ENCODE measurements at regions not wholly inside any gene's neighbourhood (a gene's known extent, or its start where the extent isn't known, plus 50 kb on each side); places are given as distances from the start of the nearest gene placed in this dataset.

DNA sequence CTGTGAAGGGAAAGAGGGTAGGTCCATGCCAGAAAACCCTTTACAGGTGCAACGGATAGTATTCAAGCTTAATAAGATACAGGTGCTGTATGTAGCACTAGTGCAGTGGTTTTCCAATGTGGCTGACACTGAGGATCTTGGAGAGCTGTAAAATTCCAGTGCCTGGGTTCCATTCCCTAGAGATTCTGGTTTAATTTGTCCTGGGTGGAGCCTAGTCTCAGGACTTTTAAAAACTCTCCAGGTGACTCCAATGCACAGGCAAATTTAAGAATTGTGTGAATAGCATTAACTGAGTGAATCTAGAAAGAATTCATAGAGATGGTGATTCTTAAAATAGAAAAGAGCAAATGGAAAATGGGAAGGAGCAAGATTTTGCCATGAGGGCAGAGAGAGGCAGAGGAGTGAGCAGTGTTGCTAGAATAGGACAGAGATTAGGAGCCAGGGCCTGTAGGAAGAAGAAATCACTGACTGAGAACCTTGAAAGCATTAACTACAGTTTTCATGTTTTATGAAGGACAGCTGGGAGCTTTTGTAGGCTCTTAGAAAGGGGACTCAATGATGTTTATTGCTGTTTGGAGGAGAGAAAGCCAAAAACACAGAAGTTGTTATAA lies 261.8 kb downstream of the DLEU7 start:
- DNase-seq (ENCODE audit: extremely low spot score) = no peak
- ChIA-PET CTCF (no interaction called here), POLR2A (no interaction called here)
- TF ChIP-seq, protein P1, sequence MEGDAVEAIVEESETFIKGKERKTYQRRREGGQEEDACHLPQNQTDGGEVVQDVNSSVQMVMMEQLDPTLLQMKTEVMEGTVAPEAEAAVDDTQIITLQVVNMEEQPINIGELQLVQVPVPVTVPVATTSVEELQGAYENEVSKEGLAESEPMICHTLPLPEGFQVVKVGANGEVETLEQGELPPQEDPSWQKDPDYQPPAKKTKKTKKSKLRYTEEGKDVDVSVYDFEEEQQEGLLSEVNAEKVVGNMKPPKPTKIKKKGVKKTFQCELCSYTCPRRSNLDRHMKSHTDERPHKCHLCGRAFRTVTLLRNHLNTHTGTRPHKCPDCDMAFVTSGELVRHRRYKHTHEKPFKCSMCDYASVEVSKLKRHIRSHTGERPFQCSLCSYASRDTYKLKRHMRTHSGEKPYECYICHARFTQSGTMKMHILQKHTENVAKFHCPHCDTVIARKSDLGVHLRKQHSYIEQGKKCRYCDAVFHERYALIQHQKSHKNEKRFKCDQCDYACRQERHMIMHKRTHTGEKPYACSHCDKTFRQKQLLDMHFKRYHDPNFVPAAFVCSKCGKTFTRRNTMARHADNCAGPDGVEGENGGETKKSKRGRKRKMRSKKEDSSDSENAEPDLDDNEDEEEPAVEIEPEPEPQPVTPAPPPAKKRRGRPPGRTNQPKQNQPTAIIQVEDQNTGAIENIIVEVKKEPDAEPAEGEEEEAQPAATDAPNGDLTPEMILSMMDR (IDR thresholded peaks at IDR 0.05; ENCODE audit: control extremely low read depth, extremely low read depth, low read depth, missing control alignments) = no peak

DNA sequence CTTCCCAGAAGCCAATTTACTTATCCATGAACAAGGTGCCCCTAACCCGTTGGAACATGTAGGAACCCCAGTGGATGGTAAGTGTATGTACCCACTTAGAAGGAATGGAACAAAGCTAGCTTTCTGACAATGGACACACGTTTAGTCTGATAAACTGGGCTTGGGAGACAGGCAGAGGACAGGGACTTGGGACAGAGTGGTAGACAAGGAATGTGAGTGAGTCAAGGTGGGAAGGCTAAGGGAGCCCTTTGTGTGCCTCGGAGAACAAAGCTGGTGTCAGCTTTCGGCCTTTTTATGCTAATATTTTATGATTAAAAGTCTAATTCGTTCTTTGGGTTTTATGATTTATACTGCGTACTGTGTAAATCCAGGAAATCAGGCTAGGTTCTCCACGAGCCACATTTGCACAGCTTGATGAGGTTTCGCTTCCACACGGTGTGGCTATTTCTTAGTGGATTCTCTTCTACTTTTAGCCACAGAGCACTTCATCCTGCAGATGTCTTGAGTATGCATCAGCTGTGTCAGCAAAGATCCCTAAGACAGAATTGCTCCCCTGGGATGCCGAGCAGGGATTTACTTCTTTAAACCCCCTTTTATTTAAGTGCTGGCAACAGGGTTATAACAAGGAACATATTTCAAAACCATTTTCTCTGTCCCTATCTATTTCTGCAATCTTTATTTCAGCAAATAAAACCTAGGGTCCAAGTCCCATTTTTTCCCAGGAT lies 258.5 kb downstream of the DLEU7 start:
- no peak for DNase-seq (ENCODE audit: extremely low spot score)
- POLR2A ChIA-PET = no interaction called here
- CTCF ChIA-PET = interaction anchor here (1.3 to 2.1 kb wide), 2 partner anchors 9 to 10 kb away, joined by 4 to 7 read pairs; no protein-coding TSS in a partner anchor
- TF ChIP-seq, protein P1 (IDR thresholded peaks at IDR 0.05; ENCODE audit: control extremely low read depth, extremely low read depth, low read depth, missing control alignments) = no peak

DNA sequence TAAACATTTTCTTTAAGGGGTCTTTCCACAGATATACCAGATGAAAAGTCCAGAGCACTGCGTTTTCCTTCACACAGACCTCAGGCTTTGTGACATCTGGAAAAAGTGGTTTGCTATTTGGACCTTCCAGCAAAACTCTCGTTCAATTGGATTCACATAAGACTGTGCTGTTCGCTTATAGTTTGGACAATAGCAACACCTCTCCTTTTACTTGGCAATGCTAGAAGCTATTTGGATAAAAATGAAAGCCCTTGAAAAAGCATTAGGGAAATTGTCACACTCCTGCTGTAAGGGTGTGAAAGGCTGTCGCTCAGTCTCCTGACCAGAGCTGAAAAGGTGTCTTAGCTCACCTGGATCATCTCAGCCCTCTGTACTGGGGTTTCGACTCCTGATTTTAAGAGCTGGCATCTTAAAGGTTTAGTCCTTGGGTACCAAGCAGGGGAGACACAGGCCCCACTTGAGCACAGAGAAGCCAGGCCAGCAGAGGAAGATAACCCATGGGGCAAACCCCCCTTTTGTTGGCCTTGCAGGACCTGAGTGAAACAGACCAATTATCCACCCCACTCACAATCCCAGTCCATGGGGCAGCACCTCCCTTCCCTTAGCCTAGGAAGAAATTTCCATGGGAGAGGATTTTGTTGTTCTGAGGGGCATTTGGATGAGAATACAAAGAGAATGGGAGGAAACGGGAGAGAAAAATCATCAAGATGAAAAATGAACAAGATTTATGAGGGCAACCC lies 257.6 kb downstream of the DLEU7 start:
- TF ChIP-seq, protein P1 (IDR thresholded peaks at IDR 0.05; ENCODE audit: control extremely low read depth, extremely low read depth, low read depth, missing control alignments) = no peak
- CTCF ChIA-PET = interaction anchor here (1.3 to 2.1 kb wide), 2 partner anchors 9 to 10 kb away, joined by 4 to 7 read pairs; no protein-coding TSS in a partner anchor
- no peak for DNase-seq (ENCODE audit: extremely low spot score)
- POLR2A ChIA-PET = no interaction called here

DNA sequence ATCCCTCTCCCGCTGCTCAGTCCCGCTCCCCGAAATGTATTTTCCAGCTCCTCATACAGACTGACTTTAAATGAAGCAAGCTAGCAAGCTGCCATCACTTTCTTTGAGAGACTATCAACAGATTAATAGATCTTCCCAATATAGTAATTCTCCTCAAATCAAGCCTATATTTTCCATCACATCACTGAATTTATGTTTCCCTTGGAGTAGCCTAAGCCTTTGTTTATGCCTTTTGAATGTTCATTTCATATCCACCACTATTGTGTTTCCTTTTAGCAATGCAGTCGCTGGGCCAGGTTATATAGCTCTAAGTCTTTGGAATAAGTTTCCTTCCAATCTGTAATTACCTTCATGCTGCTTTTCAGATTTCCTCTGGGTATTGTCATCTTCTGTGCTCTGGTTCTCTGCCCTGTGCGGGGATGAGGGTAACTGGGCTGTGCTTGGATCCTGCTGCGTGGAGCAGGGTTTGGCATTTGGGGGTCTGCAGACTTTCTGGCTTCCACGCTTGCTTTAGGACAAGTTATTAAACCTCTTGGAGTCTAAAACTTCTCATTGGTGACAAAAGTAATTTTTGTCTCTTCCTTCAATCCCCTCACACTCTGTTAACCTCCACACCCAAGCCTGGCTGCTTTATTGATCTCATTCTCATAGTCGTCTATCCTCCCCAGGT lies 256.9 kb downstream of the DLEU7 start:
- POLR2A ChIA-PET = no interaction called here
- CTCF ChIA-PET = interaction anchor here (2.1 kb wide), 1 partner anchor 9 kb away, joined by 7 read pairs; no protein-coding TSS in a partner anchor
- no peak for DNase-seq (ENCODE audit: extremely low spot score)
- TF ChIP-seq, protein P1 (IDR thresholded peaks at IDR 0.05; ENCODE audit: control extremely low read depth, extremely low read depth, low read depth, missing control alignments) = no peak

DNA sequence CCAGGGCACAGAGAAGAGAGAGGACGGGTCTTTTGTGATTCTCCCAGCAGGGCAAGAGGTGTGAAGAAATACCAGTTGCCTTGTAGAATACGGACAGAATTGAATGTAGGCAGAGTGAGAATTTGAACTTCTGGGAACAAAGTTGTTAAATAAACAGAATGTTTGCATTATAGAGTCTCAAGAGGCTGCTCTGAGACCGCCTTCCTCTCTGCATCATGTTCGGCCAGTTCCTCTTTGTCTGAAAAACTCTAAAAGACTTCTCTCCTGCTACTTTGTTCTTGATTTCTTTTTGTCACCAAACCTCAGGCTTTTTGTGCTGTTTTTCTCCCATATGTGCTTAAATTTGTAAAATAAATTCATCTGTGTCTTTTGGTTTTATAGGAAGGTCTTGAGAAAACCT lies 256.4 kb downstream of the DLEU7 start:
- ChIA-PET POLR2A (no interaction called here), CTCF (interaction anchor here (1.8 to 2.1 kb wide), 2 partner anchors 8 to 10 kb away, joined by 4 to 7 read pairs; no protein-coding TSS in a partner anchor)
- TF ChIP-seq, protein P1 (IDR thresholded peaks at IDR 0.05; ENCODE audit: control extremely low read depth, extremely low read depth, low read depth, missing control alignments) = no peak
- DNase-seq (ENCODE audit: extremely low spot score) = no peak
